ENCODE measurements at regions not wholly inside any gene's neighbourhood (a gene's known extent, or its start where the extent isn't known, plus 50 kb on each side); places are given as distances from the start of the nearest gene placed in this dataset.

DNA sequence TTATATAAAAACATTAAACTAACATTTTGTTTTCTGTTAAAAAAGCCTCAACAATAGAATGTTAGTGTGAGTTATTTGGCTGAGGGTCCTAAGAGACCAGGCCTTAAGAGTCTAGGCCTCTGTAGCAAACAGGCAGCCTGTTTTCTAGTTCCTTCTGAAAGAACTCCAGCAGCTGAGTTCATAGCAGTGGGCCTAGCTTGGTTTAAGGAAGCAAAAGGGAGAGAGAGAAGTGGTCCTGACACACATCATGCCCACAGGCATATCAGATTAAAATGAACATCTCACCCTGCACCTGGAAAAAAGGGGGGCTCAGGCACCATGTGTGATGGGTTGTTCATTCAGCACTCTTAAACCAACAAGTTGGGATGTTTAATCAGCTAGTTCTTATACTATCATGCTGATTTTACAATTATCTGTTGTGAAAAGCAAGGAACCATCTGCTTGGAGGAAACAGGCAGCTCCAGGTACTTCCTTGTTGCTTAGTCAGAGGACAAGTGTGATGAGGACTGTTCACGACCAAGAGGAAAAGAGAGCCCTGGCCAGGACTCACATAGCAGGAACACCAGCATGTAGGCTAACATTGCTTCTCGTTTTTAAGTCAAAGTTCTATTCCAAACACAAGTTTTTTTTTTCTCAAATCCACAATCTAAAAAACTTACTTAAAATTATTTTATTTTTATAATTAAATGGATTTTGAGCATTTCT, 81.3 kb upstream of the FRY start:
- no peak for DNase-seq

DNA sequence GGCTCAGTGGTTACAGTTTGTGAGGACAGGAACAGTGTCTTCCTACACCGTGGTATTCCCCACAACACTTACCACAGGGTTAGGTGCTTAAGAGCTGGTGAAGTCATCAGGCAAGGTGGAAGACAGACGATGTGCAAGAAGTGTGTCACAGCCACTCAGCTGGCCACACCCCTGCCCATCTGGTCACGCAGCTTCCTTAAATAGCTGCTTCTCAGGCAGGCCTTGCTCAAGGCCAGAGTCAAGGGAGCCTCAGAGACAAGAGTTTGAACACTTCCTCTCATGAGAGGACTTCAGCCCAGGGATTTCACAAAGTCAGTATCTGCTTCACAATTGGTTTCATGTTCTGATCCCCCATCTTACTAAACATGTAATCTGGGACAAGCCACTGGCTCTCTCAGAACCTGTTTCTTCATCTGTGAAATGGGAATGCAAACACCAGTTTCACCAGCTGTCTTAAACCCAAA, 80.3 kb upstream of the FRY start:
- H3K4me3 ChIP-seq (ENCODE audit: low read depth in 1 of 2, low read length in 2 of 2), result no peak overlapping the region
- no peak overlapping the region for H2AFZ ChIP-seq (ENCODE audit: low read depth, low read length)
- ATAC-seq (ENCODE audit: insufficient read depth, low read depth) (no peak; the same call in 2 of the 3 replicates), DNase-seq (no peak)
- no peak overlapping the region for H3K27ac ChIP-seq (ENCODE audit: low read length)
- no peaks in the 10 kb centered on the region for H3K79me2 ChIP-seq (ENCODE audit: insufficient read depth, low read length)
- H3K9ac ChIP-seq (ENCODE audit: low read depth, low read length), result no peak overlapping the region
- H3K4me2 ChIP-seq (ENCODE audit: insufficient read depth, low read length), result no peak overlapping the region
- TF ChIP-seq EZH2 (IDR thresholded peaks at IDR 0.05; ENCODE audit: borderline replicate concordance, low read depth, low read length, severe bottlenecking), result no peak
- TF ChIP-seq, protein P1, sequence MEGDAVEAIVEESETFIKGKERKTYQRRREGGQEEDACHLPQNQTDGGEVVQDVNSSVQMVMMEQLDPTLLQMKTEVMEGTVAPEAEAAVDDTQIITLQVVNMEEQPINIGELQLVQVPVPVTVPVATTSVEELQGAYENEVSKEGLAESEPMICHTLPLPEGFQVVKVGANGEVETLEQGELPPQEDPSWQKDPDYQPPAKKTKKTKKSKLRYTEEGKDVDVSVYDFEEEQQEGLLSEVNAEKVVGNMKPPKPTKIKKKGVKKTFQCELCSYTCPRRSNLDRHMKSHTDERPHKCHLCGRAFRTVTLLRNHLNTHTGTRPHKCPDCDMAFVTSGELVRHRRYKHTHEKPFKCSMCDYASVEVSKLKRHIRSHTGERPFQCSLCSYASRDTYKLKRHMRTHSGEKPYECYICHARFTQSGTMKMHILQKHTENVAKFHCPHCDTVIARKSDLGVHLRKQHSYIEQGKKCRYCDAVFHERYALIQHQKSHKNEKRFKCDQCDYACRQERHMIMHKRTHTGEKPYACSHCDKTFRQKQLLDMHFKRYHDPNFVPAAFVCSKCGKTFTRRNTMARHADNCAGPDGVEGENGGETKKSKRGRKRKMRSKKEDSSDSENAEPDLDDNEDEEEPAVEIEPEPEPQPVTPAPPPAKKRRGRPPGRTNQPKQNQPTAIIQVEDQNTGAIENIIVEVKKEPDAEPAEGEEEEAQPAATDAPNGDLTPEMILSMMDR (IDR thresholded peaks at IDR 0.05; ENCODE audit: borderline replicate concordance, extremely low read depth, low read length, poor library complexity, severe bottlenecking), result no peak
- H3K36me3 ChIP-seq (ENCODE audit: insufficient read depth, low read length), result no peaks in the 10 kb centered on the region
- H3K4me1 ChIP-seq (ENCODE audit: insufficient read depth, low read length), result no peaks in the 10 kb centered on the region
- H3K27me3 ChIP-seq (ENCODE audit: insufficient read depth, low read length, poor library complexity), result no peaks in the 10 kb centered on the region
- H4K20me1 ChIP-seq (ENCODE audit: insufficient read depth, low read length), result no peaks in the 10 kb centered on the region
- H3K9me3 ChIP-seq (ENCODE audit: insufficient read depth, low read length, severe bottlenecking), result no peaks in the 10 kb centered on the region

More for the DNA sequence above, 81.3 kb upstream of the FRY start:
- H3K4me1 ChIP-seq (ENCODE audit: insufficient read depth, low read length), result no peaks in the 10 kb centered on the region
- H3K27ac ChIP-seq (ENCODE audit: low read length), result no peak overlapping the region
- H3K4me2 ChIP-seq (ENCODE audit: insufficient read depth, low read length), result no peak overlapping the region
- H3K27me3 ChIP-seq (ENCODE audit: insufficient read depth, low read length, poor library complexity), result no peaks in the 10 kb centered on the region
- H4K20me1 ChIP-seq (ENCODE audit: insufficient read depth, low read length), result no peaks in the 10 kb centered on the region
- H2AFZ ChIP-seq (ENCODE audit: low read depth, low read length), result no peak overlapping the region
- no peak overlapping the region for H3K9ac ChIP-seq (ENCODE audit: low read depth, low read length)
- H3K4me3 ChIP-seq (ENCODE audit: low read depth in 1 of 2, low read length in 2 of 2), result no peak overlapping the region
- TF ChIP-seq, protein P1 (IDR thresholded peaks at IDR 0.05; ENCODE audit: borderline replicate concordance, extremely low read depth, low read length, poor library complexity, severe bottlenecking), result no peak
- TF ChIP-seq EZH2 (IDR thresholded peaks at IDR 0.05; ENCODE audit: borderline replicate concordance, low read depth, low read length, severe bottlenecking), result no peak
- no peaks in the 10 kb centered on the region for H3K9me3 ChIP-seq (ENCODE audit: insufficient read depth, low read length, severe bottlenecking)
- no peaks in the 10 kb centered on the region for H3K36me3 ChIP-seq (ENCODE audit: insufficient read depth, low read length)
- H3K79me2 ChIP-seq (ENCODE audit: insufficient read depth, low read length), result no peaks in the 10 kb centered on the region
- no peak for ATAC-seq (ENCODE audit: insufficient read depth, low read depth)

DNA sequence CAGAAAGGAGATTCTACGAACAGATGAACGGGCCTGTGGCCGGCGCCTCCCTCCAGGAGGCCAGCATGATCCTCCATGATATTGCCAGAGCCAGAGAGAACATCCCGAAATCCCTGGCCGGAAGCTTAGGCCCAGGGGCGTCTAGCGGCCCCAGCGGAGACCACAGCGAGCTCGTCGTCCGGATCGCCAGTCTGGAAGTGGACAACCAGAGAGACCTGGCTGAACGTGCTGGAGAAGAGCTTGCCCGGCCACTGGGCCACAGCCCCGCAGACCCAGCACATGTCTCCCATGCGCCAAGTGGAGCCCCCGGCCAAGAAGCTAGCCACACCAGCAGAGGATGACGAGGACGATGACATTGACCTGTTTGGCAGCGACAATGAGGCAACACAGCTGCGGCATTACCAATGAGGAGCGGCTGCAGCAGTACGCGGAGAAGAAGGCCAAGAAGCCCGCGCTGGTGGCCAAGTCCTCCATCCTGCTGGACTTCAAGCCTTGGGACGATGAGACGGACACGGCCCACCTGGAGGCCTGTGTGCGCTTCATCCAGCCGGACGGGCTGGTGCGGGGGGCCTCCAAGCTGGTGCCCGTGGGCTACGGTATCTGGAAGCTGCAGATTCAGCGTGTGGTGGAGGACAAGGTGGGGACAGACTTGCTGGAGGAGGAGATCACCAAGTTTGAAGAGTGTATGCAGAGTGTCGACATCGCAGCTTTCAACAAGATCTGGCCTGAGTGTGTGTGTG, 78.8 kb upstream of the FRY start:
- H3K4me3 ChIP-seq (ENCODE audit: low read depth in 1 of 2, low read length in 2 of 2), result no peak overlapping the region
- H3K9me3 ChIP-seq (ENCODE audit: insufficient read depth, low read length, severe bottlenecking), result no peaks in the 10 kb centered on the region
- ATAC-seq (ENCODE audit: insufficient read depth, low read depth) (no peak), DNase-seq (no peak)
- no peaks in the 10 kb centered on the region for H4K20me1 ChIP-seq (ENCODE audit: insufficient read depth, low read length)
- TF ChIP-seq EZH2 (IDR thresholded peaks at IDR 0.05; ENCODE audit: borderline replicate concordance, low read depth, low read length, severe bottlenecking), result no peak
- TF ChIP-seq, protein P1 (IDR thresholded peaks at IDR 0.05; ENCODE audit: borderline replicate concordance, extremely low read depth, low read length, poor library complexity, severe bottlenecking), result no peak
- H3K4me1 ChIP-seq (ENCODE audit: insufficient read depth, low read length), result no peaks in the 10 kb centered on the region
- no peaks in the 10 kb centered on the region for H3K79me2 ChIP-seq (ENCODE audit: insufficient read depth, low read length)
- H3K4me2 ChIP-seq (ENCODE audit: insufficient read depth, low read length), result no peak overlapping the region
- H3K36me3 ChIP-seq (ENCODE audit: insufficient read depth, low read length), result no peaks in the 10 kb centered on the region
- no peaks in the 10 kb centered on the region for H3K27me3 ChIP-seq (ENCODE audit: insufficient read depth, low read length, poor library complexity)
- no peak overlapping the region for H3K27ac ChIP-seq (ENCODE audit: low read length)
- H3K9ac ChIP-seq (ENCODE audit: low read depth, low read length), result no peak overlapping the region
- no peak overlapping the region for H2AFZ ChIP-seq (ENCODE audit: low read depth, low read length)

Measured in DND-41 (cell line).